IPS-20b (cell line): ENCODE measurements at regions not wholly inside any gene's neighbourhood (a gene's known extent, or its start where the extent isn't known, plus 50 kb on each side); places are given as distances from the start of the nearest gene placed in this dataset.
"Not testable (repeated sequence)": the region's sequence is repeated elsewhere in the genome, so short reads cannot be mapped to it uniquely, and the experiment has no call there.

Experiments
- H3K27ac ChIP-seq: one replicate; pipeline ENCODE4 v1.5.1; 2013; ENCODE audit warnings: low read length
- H3K27me3 ChIP-seq: 2 replicates; pipeline ENCODE4 v1.6.1; 2013; ENCODE audit warnings: mild to moderate bottlenecking, low read length, inconsistent platforms; ENCODE audit not compliant: insufficient read depth
- H3K36me3 ChIP-seq: 2 replicates; pipeline ENCODE4 v1.6.1; 2013; ENCODE audit warnings: low read depth, mild to moderate bottlenecking, inconsistent platforms, low read length, moderate library complexity; ENCODE audit not compliant: insufficient read depth
- H3K4me1 ChIP-seq: 2 replicates; pipeline ENCODE4 v1.6.1; 2013; ENCODE audit warnings: mild to moderate bottlenecking, control low read depth, inconsistent platforms, low read length, moderate library complexity; ENCODE audit not compliant: insufficient read depth
- H3K4me3 ChIP-seq: 2 replicates; pipeline ENCODE4 v1.5.1; 2013; ENCODE audit warnings: mild to moderate bottlenecking, low read length, inconsistent platforms
- H3K9ac ChIP-seq: 2 replicates; pipeline ENCODE4 v1.6.1; 2013; ENCODE audit warnings: low read depth, mild to moderate bottlenecking, inconsistent platforms, low read length, moderate library complexity
- H3K9me3 ChIP-seq: 2 replicates; pipeline ENCODE4 v1.6.1; 2013; ENCODE audit warnings: mild to moderate bottlenecking, low read depth, low read length, inconsistent platforms; ENCODE audit not compliant: insufficient read depth

- H3K27ac ChIP-seq, result no peak overlapping the region
- no peaks in the 10 kb centered on the region for H3K36me3 ChIP-seq
- no peak overlapping the region for H3K9ac ChIP-seq
- H3K4me3 ChIP-seq, result no peak overlapping the region
- no peaks in the 10 kb centered on the region for H3K4me1 ChIP-seq
- H3K27me3 ChIP-seq, result no peaks in the 10 kb centered on the region
- H3K9me3 ChIP-seq, result no peaks in the 10 kb centered on the region
Measured at GRCh38 chr20:1845163-1845523, 50.1 kb upstream of the SIRPA start.

GRCh38 chr20:1844325-1845162 lies 50.7 kb upstream of the SIRPA start:
- Histone ChIP-seq H3K36me3 (no peaks in the 10 kb centered on the region), H3K27ac (no peak overlapping the region), H3K4me1 (no peaks in the 10 kb centered on the region), H3K9me3 (no peaks in the 10 kb centered on the region), H3K9ac (no peak overlapping the region), H3K4me3 (no peak overlapping the region), H3K27me3 (no peaks in the 10 kb centered on the region)

GRCh38 chr20:1842281-1842680 lies 52.9 kb upstream of the SIRPA start:
- no peak overlapping the region for H3K27ac ChIP-seq
- no peak overlapping the region for H3K4me3 ChIP-seq
- no peak overlapping the region for H3K9ac ChIP-seq
- H3K27me3 ChIP-seq, result no peaks in the 10 kb centered on the region
- no peaks in the 10 kb centered on the region for H3K36me3 ChIP-seq
- no peaks in the 10 kb centered on the region for H3K4me1 ChIP-seq
- H3K9me3 ChIP-seq, result no peaks in the 10 kb centered on the region

GRCh38 chr20:1841554-1842140 lies 53.6 kb upstream of the SIRPA start:
- H3K9me3 ChIP-seq, result no peaks in the 10 kb centered on the region
- H3K9ac ChIP-seq, result no peak overlapping the region
- no peaks in the 10 kb centered on the region for H3K36me3 ChIP-seq
- no peak overlapping the region for H3K4me3 ChIP-seq
- H3K4me1 ChIP-seq, result no peaks in the 10 kb centered on the region
- no peaks in the 10 kb centered on the region for H3K27me3 ChIP-seq
- no peak overlapping the region for H3K27ac ChIP-seq

- Histone ChIP-seq H3K27ac (no peak overlapping the region), H3K27me3 (no peaks in the 10 kb centered on the region), H3K9me3 (no peaks in the 10 kb centered on the region), H3K4me3 (no peak overlapping the region), H3K36me3 (no peaks in the 10 kb centered on the region), H3K9ac (no peak overlapping the region), H3K4me1 (no peaks in the 10 kb centered on the region)
Measured at GRCh38 chr20:1840817-1841553, 54.2 kb upstream of the SIRPA start.

GRCh38 chr20:1839376-1840317 lies 55.6 kb upstream of the SIRPA start:
- not testable (repeated sequence) for H3K36me3 ChIP-seq, H3K4me1 ChIP-seq, H3K4me3 ChIP-seq, H3K9me3 ChIP-seq, H3K27me3 ChIP-seq, H3K27ac ChIP-seq, H3K9ac ChIP-seq

GRCh38 chr20:1838556-1839279 lies 56.5 kb upstream of the SIRPA start:
- no peaks in the 10 kb centered on the region for H3K27me3 ChIP-seq
- H3K27ac ChIP-seq, result no peak overlapping the region

GRCh38 chr20:1835186-1836035 lies 59.8 kb upstream of the SIRPA start:
- Histone ChIP-seq H3K36me3 (no peaks in the 10 kb centered on the region), H3K9ac (no peak overlapping the region), H3K4me1 (no peaks in the 10 kb centered on the region), H3K27ac (no peak overlapping the region), H3K9me3 (no peaks in the 10 kb centered on the region), H3K27me3 (no peaks in the 10 kb centered on the region; the same call in 1 of the 2 replicates), H3K4me3 (no peak overlapping the region)

More at GRCh38 chr20:1838556-1839279, 56.5 kb upstream of the SIRPA start:
- Histone ChIP-seq H3K4me1 (no peaks in the 10 kb centered on the region), H3K9me3 (no peaks in the 10 kb centered on the region), H3K36me3 (no peaks in the 10 kb centered on the region), H3K9ac (no peak overlapping the region), H3K4me3 (no peak overlapping the region)

- H3K4me1 ChIP-seq, result no peaks in the 10 kb centered on the region
- H3K27ac ChIP-seq, result no peak overlapping the region
- no peaks in the 10 kb centered on the region; the same call in 1 of the 2 replicates for H3K27me3 ChIP-seq
- H3K9ac ChIP-seq, result no peak overlapping the region
- no peak overlapping the region for H3K4me3 ChIP-seq
- no peaks in the 10 kb centered on the region for H3K9me3 ChIP-seq
- no peaks in the 10 kb centered on the region for H3K36me3 ChIP-seq
Measured at GRCh38 chr20:1833728-1834726, 61.2 kb upstream of the SIRPA start.
